HL-60 (cell line): ENCODE measurements at regions not wholly inside any gene's neighbourhood (a gene's known extent, or its start where the extent isn't known, plus 50 kb on each side); places are given as distances from the start of the nearest gene placed in this dataset.

ENCODE experiments used
- GABPA ChIP-seq: IDR thresholded peaks from 2 replicates; pipeline ENCODE4 v1.6.1; 2012; ENCODE audit warnings: low read depth
- POLR2AphosphoS5 ChIP-seq: IDR thresholded peaks from 2 replicates; pipeline ENCODE4 v1.6.1; 2012; ENCODE audit warnings: low read depth
- TF ChIP-seq, protein P1 (sequence below): IDR thresholded peaks from one replicate; pipeline ENCODE4 v1.5.1; 2011; ENCODE audit warnings: low read length, control low read depth, inconsistent platforms; ENCODE audit not compliant: insufficient read depth

DNA sequence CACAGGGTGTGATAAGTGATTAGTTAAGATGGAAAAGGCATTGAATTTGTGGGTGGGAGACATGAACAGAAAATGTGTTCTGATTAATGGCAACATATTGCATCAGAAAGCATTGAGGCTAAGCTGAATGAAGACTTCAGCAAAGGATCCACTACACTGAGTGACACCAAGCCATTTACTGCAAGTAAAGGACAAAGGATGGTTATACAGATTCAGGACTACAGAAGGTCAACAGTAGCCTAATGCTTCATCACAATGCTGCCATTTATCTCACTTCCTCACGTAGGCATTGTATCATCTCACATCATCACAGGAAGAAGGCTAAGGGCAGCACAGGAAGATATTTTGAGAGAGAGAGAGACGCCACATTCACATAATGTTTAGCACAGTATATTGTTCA is 398.2 kb downstream of the COL12A1 start:
- TF ChIP-seq, protein P1, sequence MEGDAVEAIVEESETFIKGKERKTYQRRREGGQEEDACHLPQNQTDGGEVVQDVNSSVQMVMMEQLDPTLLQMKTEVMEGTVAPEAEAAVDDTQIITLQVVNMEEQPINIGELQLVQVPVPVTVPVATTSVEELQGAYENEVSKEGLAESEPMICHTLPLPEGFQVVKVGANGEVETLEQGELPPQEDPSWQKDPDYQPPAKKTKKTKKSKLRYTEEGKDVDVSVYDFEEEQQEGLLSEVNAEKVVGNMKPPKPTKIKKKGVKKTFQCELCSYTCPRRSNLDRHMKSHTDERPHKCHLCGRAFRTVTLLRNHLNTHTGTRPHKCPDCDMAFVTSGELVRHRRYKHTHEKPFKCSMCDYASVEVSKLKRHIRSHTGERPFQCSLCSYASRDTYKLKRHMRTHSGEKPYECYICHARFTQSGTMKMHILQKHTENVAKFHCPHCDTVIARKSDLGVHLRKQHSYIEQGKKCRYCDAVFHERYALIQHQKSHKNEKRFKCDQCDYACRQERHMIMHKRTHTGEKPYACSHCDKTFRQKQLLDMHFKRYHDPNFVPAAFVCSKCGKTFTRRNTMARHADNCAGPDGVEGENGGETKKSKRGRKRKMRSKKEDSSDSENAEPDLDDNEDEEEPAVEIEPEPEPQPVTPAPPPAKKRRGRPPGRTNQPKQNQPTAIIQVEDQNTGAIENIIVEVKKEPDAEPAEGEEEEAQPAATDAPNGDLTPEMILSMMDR = no peak
- no peak for TF ChIP-seq POLR2AphosphoS5
- TF ChIP-seq GABPA = no peak
